Left renal cortex interstitium (tissue), 4 donors: ENCODE measurements at regions not wholly inside any gene's neighbourhood (a gene's known extent, or its start where the extent isn't known, plus 50 kb on each side); places are given as distances from the start of the nearest gene placed in this dataset.

ENCODE experiments used
- DNase-seq, 4 donors: peaks; one replicate each; pipeline ENCODE4 v3.0.0-alpha.2; 2013; ENCODE audit warnings: low read depth in 4 of 4, low spot score in 2 of 4, missing footprints in 1 of 4

- DNase-seq: no peak
These were observed 254.3 kb downstream of the SOX11 start for GRCh38 chr2:5946225-5947115.

- DNase-seq: no peak
These were observed 258.6 kb downstream of the SOX11 start for GRCh38 chr2:5950736-5951135.

GRCh38 chr2:5951471-5951870, 259.3 kb downstream of the SOX11 start:
- no peak for DNase-seq

GRCh38 chr2:5953525-5953924, 261.3 kb downstream of the SOX11 start:
- DNase-seq: no peak

- DNase-seq: no peak
These were observed 262.3 kb downstream of the SOX11 start for GRCh38 chr2:5954509-5954908.

- DNase-seq: no peak
These were observed 263.7 kb downstream of the SOX11 start for GRCh38 chr2:5955921-5956320.

- DNase-seq: no peak
These were observed 267.9 kb downstream of the SOX11 start for GRCh38 chr2:5959836-5960820.

GRCh38 chr2:5967506-5967905, 275.3 kb downstream of the SOX11 start:
- DNase-seq: no peak

GRCh38 chr2:5969303-5969702, 277.1 kb downstream of the SOX11 start:
- no peak for DNase-seq

- no peak for DNase-seq
These were observed 278.2 kb downstream of the SOX11 start for GRCh38 chr2:5970347-5970746.

GRCh38 chr2:5974477-5974876, 282.3 kb downstream of the SOX11 start:
- no peak for DNase-seq

GRCh38 chr2:5975401-5975800, 283.2 kb downstream of the SOX11 start:
- no peak for DNase-seq

- no peak for DNase-seq
These were observed 284.4 kb downstream of the SOX11 start for GRCh38 chr2:5976531-5977065.

GRCh38 chr2:5977477-5977876, 285.3 kb downstream of the SOX11 start:
- DNase-seq: no peak

GRCh38 chr2:5978131-5978751, 286.1 kb downstream of the SOX11 start:
- DNase-seq: no peak

GRCh38 chr2:5980450-5981190, 288.4 kb downstream of the SOX11 start:
- DNase-seq: peak in 2 of 4 donors; percentile 13 to 37

GRCh38 chr2:5982193-5982902, 290.2 kb downstream of the SOX11 start:
- DNase-seq: peak in 1 of 4 donors; percentile 19

GRCh38 chr2:5982903-5983265, 290.7 kb downstream of the SOX11 start:
- DNase-seq: peak in 1 of 4 donors; percentile 27

GRCh38 chr2:5983511-5984272, 291.5 kb downstream of the SOX11 start:
- no peak for DNase-seq
